ENCODE measurements at regions not wholly inside any gene's neighbourhood (a gene's known extent, or its start where the extent isn't known, plus 50 kb on each side); places are given as distances from the start of the nearest gene placed in this dataset.

DNA sequence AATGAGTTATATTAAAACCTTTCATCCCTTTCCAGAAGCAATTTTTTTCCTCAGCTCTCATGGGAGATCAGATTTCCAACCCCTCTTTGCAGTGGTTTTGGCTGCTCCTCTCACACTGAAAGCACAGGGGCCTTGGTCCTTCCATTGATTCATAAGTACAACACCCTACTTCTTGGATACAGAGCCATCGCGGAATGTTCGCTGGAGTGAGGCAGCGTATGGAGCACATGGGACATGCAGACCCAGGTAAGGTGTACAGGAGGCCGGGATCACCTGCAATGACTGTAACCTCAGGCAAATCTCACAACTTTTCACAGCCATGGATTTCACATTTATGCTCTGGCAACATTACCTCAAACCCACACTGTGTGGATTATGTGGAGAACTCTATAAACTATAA lies 75.2 kb upstream of the HEY2 start:
- TF ChIP-seq SIN3A (IDR thresholded peaks at IDR 0.05; ENCODE audit: borderline replicate concordance, insufficient read depth, low read depth, low read length) (no peak), POLR2AphosphoS5 (IDR thresholded peaks at IDR 0.05; ENCODE audit: low read depth, low read length) (no peak), TCF7L2 (IDR thresholded peaks at IDR 0.05; ENCODE audit: low read depth, low read length) (no peak)
- TF ChIP-seq, protein P1, sequence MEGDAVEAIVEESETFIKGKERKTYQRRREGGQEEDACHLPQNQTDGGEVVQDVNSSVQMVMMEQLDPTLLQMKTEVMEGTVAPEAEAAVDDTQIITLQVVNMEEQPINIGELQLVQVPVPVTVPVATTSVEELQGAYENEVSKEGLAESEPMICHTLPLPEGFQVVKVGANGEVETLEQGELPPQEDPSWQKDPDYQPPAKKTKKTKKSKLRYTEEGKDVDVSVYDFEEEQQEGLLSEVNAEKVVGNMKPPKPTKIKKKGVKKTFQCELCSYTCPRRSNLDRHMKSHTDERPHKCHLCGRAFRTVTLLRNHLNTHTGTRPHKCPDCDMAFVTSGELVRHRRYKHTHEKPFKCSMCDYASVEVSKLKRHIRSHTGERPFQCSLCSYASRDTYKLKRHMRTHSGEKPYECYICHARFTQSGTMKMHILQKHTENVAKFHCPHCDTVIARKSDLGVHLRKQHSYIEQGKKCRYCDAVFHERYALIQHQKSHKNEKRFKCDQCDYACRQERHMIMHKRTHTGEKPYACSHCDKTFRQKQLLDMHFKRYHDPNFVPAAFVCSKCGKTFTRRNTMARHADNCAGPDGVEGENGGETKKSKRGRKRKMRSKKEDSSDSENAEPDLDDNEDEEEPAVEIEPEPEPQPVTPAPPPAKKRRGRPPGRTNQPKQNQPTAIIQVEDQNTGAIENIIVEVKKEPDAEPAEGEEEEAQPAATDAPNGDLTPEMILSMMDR (IDR thresholded peaks at IDR 0.05), result no peak
- TF ChIP-seq, protein P2, sequence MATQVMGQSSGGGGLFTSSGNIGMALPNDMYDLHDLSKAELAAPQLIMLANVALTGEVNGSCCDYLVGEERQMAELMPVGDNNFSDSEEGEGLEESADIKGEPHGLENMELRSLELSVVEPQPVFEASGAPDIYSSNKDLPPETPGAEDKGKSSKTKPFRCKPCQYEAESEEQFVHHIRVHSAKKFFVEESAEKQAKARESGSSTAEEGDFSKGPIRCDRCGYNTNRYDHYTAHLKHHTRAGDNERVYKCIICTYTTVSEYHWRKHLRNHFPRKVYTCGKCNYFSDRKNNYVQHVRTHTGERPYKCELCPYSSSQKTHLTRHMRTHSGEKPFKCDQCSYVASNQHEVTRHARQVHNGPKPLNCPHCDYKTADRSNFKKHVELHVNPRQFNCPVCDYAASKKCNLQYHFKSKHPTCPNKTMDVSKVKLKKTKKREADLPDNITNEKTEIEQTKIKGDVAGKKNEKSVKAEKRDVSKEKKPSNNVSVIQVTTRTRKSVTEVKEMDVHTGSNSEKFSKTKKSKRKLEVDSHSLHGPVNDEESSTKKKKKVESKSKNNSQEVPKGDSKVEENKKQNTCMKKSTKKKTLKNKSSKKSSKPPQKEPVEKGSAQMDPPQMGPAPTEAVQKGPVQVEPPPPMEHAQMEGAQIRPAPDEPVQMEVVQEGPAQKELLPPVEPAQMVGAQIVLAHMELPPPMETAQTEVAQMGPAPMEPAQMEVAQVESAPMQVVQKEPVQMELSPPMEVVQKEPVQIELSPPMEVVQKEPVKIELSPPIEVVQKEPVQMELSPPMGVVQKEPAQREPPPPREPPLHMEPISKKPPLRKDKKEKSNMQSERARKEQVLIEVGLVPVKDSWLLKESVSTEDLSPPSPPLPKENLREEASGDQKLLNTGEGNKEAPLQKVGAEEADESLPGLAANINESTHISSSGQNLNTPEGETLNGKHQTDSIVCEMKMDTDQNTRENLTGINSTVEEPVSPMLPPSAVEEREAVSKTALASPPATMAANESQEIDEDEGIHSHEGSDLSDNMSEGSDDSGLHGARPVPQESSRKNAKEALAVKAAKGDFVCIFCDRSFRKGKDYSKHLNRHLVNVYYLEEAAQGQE (IDR thresholded peaks at IDR 0.05; ENCODE audit: insufficient read depth in 1 of 2, low read depth in 2 of 2, low read length in 1 of 2), result no peak
